H9 (cell line): ENCODE measurements at regions not wholly inside any gene's neighbourhood (a gene's known extent, or its start where the extent isn't known, plus 50 kb on each side); places are given as distances from the start of the nearest gene placed in this dataset.
"Not testable (repeated sequence)": the region's sequence is repeated elsewhere in the genome, so short reads cannot be mapped to it uniquely, and the experiment has no call there.

Experiments used
- DNase-seq: peaks from one replicate; pipeline ENCODE4 v3.0.0-alpha.2; 2017
- H2AFZ ChIP-seq: one replicate; pipeline ENCODE4 v1.6.1; 2013; ENCODE audit warnings: mild to moderate bottlenecking, low read length, control low read depth, moderate library complexity
- H2AK5ac ChIP-seq: 2 replicates; pipeline ENCODE4 v1.6.1; 2013; ENCODE audit warnings: low read length, control low read depth, mixed read lengths; ENCODE audit not compliant: insufficient read length
- H2BK120ac ChIP-seq: one replicate; pipeline ENCODE4 v1.6.1; 2013; ENCODE audit warnings: low read depth, mild to moderate bottlenecking, low read length, control low read depth, inconsistent platforms; ENCODE audit not compliant: poor library complexity, severe bottlenecking
- H2BK12ac ChIP-seq: 2 replicates; pipeline ENCODE4 v1.6.1; 2013; ENCODE audit warnings: low read length, control low read depth, mixed read lengths, low read depth; ENCODE audit not compliant: insufficient read length
- H2BK15ac ChIP-seq: 2 replicates; pipeline ENCODE4 v1.6.1; 2013; ENCODE audit warnings: low read depth, low read length, control low read depth
- H2BK20ac ChIP-seq: one replicate; pipeline ENCODE4 v1.6.1; 2013; ENCODE audit warnings: low read depth, mild to moderate bottlenecking, low read length, control low read depth, inconsistent platforms; ENCODE audit not compliant: poor library complexity, severe bottlenecking
- H2BK5ac ChIP-seq: 2 replicates; pipeline ENCODE4 v1.6.1; 2013; ENCODE audit warnings: low read length, control low read depth, mixed read lengths; ENCODE audit not compliant: insufficient read length
- H3K14ac ChIP-seq: 2 replicates; pipeline ENCODE4 v1.6.1; 2013; ENCODE audit warnings: low read length, control low read depth; ENCODE audit not compliant: insufficient read depth
- H3K18ac ChIP-seq: 2 replicates; pipeline ENCODE4 v1.6.1; 2013; ENCODE audit warnings: low read depth, mild to moderate bottlenecking, mixed read lengths, low read length, control low read depth; ENCODE audit not compliant: insufficient read length
- H3K23ac ChIP-seq: 2 replicates; pipeline ENCODE4 v1.6.1; 2013; ENCODE audit warnings: low read length, control low read depth, mixed read lengths, low read depth; ENCODE audit not compliant: insufficient read length
- H3K23me2 ChIP-seq: 2 replicates; pipeline ENCODE4 v1.6.1; 2013; ENCODE audit warnings: low read depth, mild to moderate bottlenecking, mixed read lengths, low read length, control low read depth; ENCODE audit not compliant: insufficient read length, poor library complexity, severe bottlenecking
- H3K27ac ChIP-seq: 2 replicates; pipeline ENCODE4 v1.5.1; 2013; ENCODE audit warnings: low read length, control low read depth, mixed read lengths, low read depth; ENCODE audit not compliant: insufficient read length
- H3K27me3 ChIP-seq: 2 replicates; pipeline ENCODE4 v1.6.1; 2013; ENCODE audit warnings: low read length, control low read depth, inconsistent platforms; ENCODE audit not compliant: insufficient read depth
- H3K4ac ChIP-seq: 2 replicates; pipeline ENCODE4 v1.6.1; 2013; ENCODE audit warnings: low read depth, mild to moderate bottlenecking, control low read depth, inconsistent platforms, low read length, moderate library complexity
- H3K4me1 ChIP-seq: 2 replicates; pipeline ENCODE4 v1.6.1; 2013; ENCODE audit warnings: low read length, control low read depth, inconsistent platforms; ENCODE audit not compliant: insufficient read depth
- H3K4me2 ChIP-seq: 2 replicates; pipeline ENCODE4 v1.6.1; 2013; ENCODE audit warnings: low read length, control low read depth, mixed read lengths; ENCODE audit not compliant: insufficient read length, insufficient read depth
- H3K56ac ChIP-seq: 2 replicates; pipeline ENCODE4 v1.6.1; 2013; ENCODE audit warnings: low read depth, mild to moderate bottlenecking, mixed read lengths, low read length, control low read depth; ENCODE audit not compliant: insufficient read length
- H3K79me1 ChIP-seq: 2 replicates; pipeline ENCODE4 v1.6.1; 2013; ENCODE audit warnings: low read depth, mild to moderate bottlenecking, moderate library complexity, low read length, control low read depth, inconsistent platforms; ENCODE audit not compliant: insufficient read depth, poor library complexity, severe bottlenecking
- H3K79me2 ChIP-seq: 2 replicates; pipeline ENCODE4 v1.6.1; 2013; ENCODE audit warnings: low read length, control low read depth, inconsistent platforms; ENCODE audit not compliant: insufficient read depth
- H3K9ac ChIP-seq: 2 replicates; pipeline ENCODE4 v1.6.1; 2013; ENCODE audit warnings: low read length, control low read depth, mixed read lengths; ENCODE audit not compliant: insufficient read length; ENCODE audit errors: extremely low read depth
- H3K9me3 ChIP-seq: one replicate; pipeline ENCODE4 v1.6.1; 2013; ENCODE audit warnings: low read depth, low read length, inconsistent platforms; ENCODE audit not compliant: control insufficient read depth
- H3T11ph ChIP-seq: one replicate; pipeline ENCODE4 v1.6.1; 2013; ENCODE audit warnings: mild to moderate bottlenecking, low read length, control low read depth, inconsistent platforms
- H4K20me1 ChIP-seq: one replicate; pipeline ENCODE4 v1.6.1; 2013; ENCODE audit not compliant: control insufficient read depth, insufficient read length, insufficient read depth
- H4K5ac ChIP-seq: 2 replicates; pipeline ENCODE4 v1.6.1; 2013; ENCODE audit warnings: low read depth, mild to moderate bottlenecking, mixed read lengths, low read length, control low read depth; ENCODE audit not compliant: insufficient read length
- H4K8ac ChIP-seq: replicated peaks from 2 replicates; pipeline ENCODE4 v1.6.1; 2013; ENCODE audit warnings: low read length, control low read depth, mixed read lengths, low read depth; ENCODE audit not compliant: insufficient read length
- H4K91ac ChIP-seq: 2 replicates; pipeline ENCODE4 v1.6.1; 2013; ENCODE audit warnings: low read depth, mild to moderate bottlenecking, moderate library complexity, mixed read lengths, low read length, control low read depth; ENCODE audit not compliant: insufficient read length
- H3K27ac Mint-ChIP-seq, 3 experiments: 2 replicates in 2 of 3; 3 replicates in 1 of 3; pipeline ENCODE4 v1.8.0; 2020 to 2021; ENCODE audit warnings: mixed read lengths in 3 of 3, mild to moderate bottlenecking in 1 of 3, moderate library complexity in 1 of 3
- H3K27me3 Mint-ChIP-seq: 2 replicates; pipeline ENCODE4 v1.8.0; 2021; ENCODE audit warnings: low read depth, mild to moderate bottlenecking, moderate library complexity, mixed read lengths
- H3K36me3 Mint-ChIP-seq, 3 experiments: 2 replicates in 2 of 3; 3 replicates in 1 of 3; pipeline ENCODE4 v1.8.0; 2020 to 2021; ENCODE audit warnings: low read depth in 3 of 3, mixed read lengths in 3 of 3; ENCODE audit not compliant: insufficient read depth in 1 of 3
- H3K4me1 Mint-ChIP-seq, 2 experiments: 2 replicates each; pipeline ENCODE4 v1.8.0; 2020; ENCODE audit warnings: mixed read lengths in 2 of 2
- H3K4me3 Mint-ChIP-seq, 2 experiments: 2 replicates in 1 of 2; 3 replicates in 1 of 2; pipeline ENCODE4 v1.8.0; 2020 to 2021; ENCODE audit warnings: mild to moderate bottlenecking in 2 of 2, mixed read lengths in 2 of 2, moderate library complexity in 1 of 2
- H3K9me3 Mint-ChIP-seq, 2 experiments: 2 replicates in 1 of 2; 3 replicates in 1 of 2; pipeline ENCODE4 v1.8.0; 2020; ENCODE audit warnings: mild to moderate bottlenecking in 2 of 2, mixed read lengths in 2 of 2, moderate library complexity in 1 of 2
- CTCF ChIP-seq: fragments of 200-600 bp; sonication (generic); conservative IDR thresholded peaks from 3 replicates; pipeline ENCODE4 v1.8.0; 2021; ENCODE audit warnings: antibody characterized with exemption, mild to moderate bottlenecking
- WGBS: extraction: QIAGEN DNeasy Blood & Tissue Kit; methylation state at CpG from one replicate; pipeline ENCODE4 v1.1.7; 2013; ENCODE audit warnings: missing lambda C conversion rate, low lambda C conversion rate, mixed read lengths; ENCODE audit not compliant: insufficient read length; ENCODE audit errors: extremely low coverage; 5-methylcytosine and 5-hydroxymethylcytosine counted together

GRCh38 chr4:137851435-137851834 is 319.1 kb upstream of the PCDH18 start:
- Histone ChIP-seq H3K27me3 (no peaks in the 10 kb centered on the region), H3K27ac (no peak overlapping the region), H3T11ph (no peak overlapping the region), H3K4ac (no peak overlapping the region), H2BK12ac (no peak overlapping the region), H4K91ac (no peak overlapping the region), H4K5ac (no peak overlapping the region), H2BK20ac (no peak overlapping the region), H3K56ac (no peak overlapping the region), H3K79me2 (no peaks in the 10 kb centered on the region), H3K9me3 (no peaks in the 10 kb centered on the region), H3K4me1 (no peaks in the 10 kb centered on the region), H2BK120ac (no peak overlapping the region), H2AK5ac (no peak overlapping the region), H3K23me2 (no peaks in the 10 kb centered on the region), H3K4me2 (no peak overlapping the region), H2AFZ (no peak overlapping the region), H2BK15ac (no peak overlapping the region), H3K23ac (no peak overlapping the region), H3K79me1 (no peaks in the 10 kb centered on the region), H3K18ac (no peak overlapping the region), H3K9ac (no peak overlapping the region), H4K20me1 (no peaks in the 10 kb centered on the region), H4K8ac (no peak overlapping the region), H3K14ac (no peak overlapping the region), H2BK5ac (no peak overlapping the region)
- no CpG with 5 or more reads among the region's 2 CpGs for WGBS
- Mint-ChIP-seq H3K27me3 (no peaks in the 10 kb centered on the region), H3K4me3 (no peak overlapping the region), H3K36me3 (peaks cover 1 to 16% (median 3%) of the 10 kb centered on the region in 3 experiments; a peak in 3 of 7 replicates), H3K9me3 (peaks cover 3 to 11% of the 10 kb centered on the region in 2 experiments), H3K27ac (no peak overlapping the region), H3K4me1 (no peaks in the 10 kb centered on the region)
- no peak for DNase-seq
- TF ChIP-seq CTCF, result no peak

GRCh38 chr4:137827945-137828344 is 295.7 kb upstream of the PCDH18 start:
- H3K27ac Mint-ChIP-seq, H3K79me2 ChIP-seq, H3K4me1 ChIP-seq, H3T11ph ChIP-seq, H3K4me3 Mint-ChIP-seq, H3K79me1 ChIP-seq, H2AK5ac ChIP-seq, H2BK15ac ChIP-seq, H2BK20ac ChIP-seq, H3K9ac ChIP-seq, H2BK12ac ChIP-seq, H3K27me3 ChIP-seq, H3K4me2 ChIP-seq, H3K4ac ChIP-seq, H3K56ac ChIP-seq, H3K23ac ChIP-seq, H3K27ac ChIP-seq, H3K23me2 ChIP-seq, H3K9me3 ChIP-seq, H3K27me3 Mint-ChIP-seq, H2BK120ac ChIP-seq, H2AFZ ChIP-seq, H4K5ac ChIP-seq, H4K20me1 ChIP-seq, H3K4me1 Mint-ChIP-seq, H4K91ac ChIP-seq, H3K14ac ChIP-seq, DNase-seq, H2BK5ac ChIP-seq, H4K8ac ChIP-seq, H3K18ac ChIP-seq: not testable (repeated sequence)
- Mint-ChIP-seq H3K36me3 (peaks cover 3 to 13% (median 11%) of the 10 kb centered on the region in 3 experiments; a peak in 6 of 7 replicates), H3K9me3 (peaks cover 15 to 20% of the 10 kb centered on the region in 2 experiments; a peak in 4 of 5 replicates)
